ENCODE measurements at regions not wholly inside any gene's neighbourhood (a gene's known extent, or its start where the extent isn't known, plus 50 kb on each side); places are given as distances from the start of the nearest gene placed in this dataset.
A peak's percentile ranks its signal among the peaks of the same experiment; 100 is the strongest.

DNA sequence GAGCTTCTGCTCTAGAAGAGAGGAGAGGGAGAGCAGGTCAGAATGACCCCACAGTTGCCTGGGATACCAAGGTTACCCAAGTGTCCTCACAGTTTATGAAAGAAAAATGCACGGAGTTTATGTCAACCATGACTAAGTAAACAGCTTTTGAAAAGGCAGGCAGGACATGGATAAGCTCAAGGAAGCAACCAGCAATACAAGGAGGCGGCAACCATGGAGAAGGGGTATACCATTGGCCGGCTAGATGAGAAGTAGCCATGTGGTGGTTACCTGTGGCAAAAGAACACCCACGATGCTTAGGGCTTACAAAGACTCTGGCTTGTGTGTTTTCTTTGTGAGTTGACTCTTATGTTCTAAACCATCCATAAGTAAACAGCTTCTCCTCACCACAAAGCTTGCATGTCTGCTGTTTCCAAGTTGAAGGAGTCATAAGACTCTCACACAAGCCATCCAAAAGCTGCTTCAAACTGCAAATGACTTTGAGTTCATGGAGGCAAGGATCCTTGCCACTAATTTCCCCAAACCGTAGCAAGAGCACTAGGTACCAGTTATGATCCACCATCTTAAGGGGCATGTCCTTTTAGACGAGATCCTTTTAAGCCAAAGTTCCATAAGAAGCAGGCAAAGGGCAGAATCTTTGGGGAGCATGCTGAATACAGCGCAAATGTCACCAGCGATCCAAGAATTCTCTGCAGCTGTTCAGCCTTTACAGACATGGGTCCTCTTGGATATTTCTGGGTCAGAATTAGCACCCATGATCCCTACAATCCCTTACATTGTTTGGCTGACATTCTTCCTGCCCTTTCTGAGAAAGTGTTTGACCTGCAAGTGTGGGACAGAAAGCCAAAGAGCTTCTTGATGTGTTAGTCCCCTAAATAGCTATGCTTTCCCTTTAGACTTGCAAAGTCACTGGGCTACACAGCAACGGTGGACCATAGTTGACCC, 74.8 kb upstream of the IPO5 start:
- Histone ChIP-seq H2AFZ (replicated peaks; ENCODE audit: low read length, poor library complexity) (peak overlapping the region; percentile 78), H3K9ac (ENCODE audit: low read depth, low read length) (no peak overlapping the region)

More for the DNA sequence above, 74.8 kb upstream of the IPO5 start:
- Histone ChIP-seq H3K4me2 (ENCODE audit: low read depth, low read length) (no peak overlapping the region), H2BK20ac (ENCODE audit: low read depth, low read length) (peak overlapping the region; percentile 97), H3K4me1 (ENCODE audit: control insufficient read depth, insufficient read depth, low read length) (peaks cover 18% of the 10 kb centered on the region), H2BK5ac (ENCODE audit: low read depth, low read length, poor library complexity, severe bottlenecking) (peak overlapping the region; percentile 95), H3K79me1 (ENCODE audit: low read depth in 1 of 2, low read length in 2 of 2) (no peaks in the 10 kb centered on the region), H3K23ac (ENCODE audit: low read depth, low read length) (peak overlapping the region; percentile 92), H3K4me3 (ENCODE audit: insufficient read depth, low read depth, low read length) (no peak overlapping the region), H2BK15ac (ENCODE audit: low read depth, low read length) (peak overlapping the region; percentile 94), H3K14ac (replicated peaks; ENCODE audit: low read depth, low read length) (peak overlapping the region; percentile 90), H3K56ac (ENCODE audit: extremely low read depth, insufficient read depth, low read length) (peak overlapping the region; percentile 22; the same call in 1 of the 2 replicates), H3K9me3 (ENCODE audit: control insufficient read depth, insufficient read depth, low read length) (no peaks in the 10 kb centered on the region), H3K4ac (ENCODE audit: low read depth, low read length) (peak overlapping the region; percentile 98), H3K36me3 (ENCODE audit: control insufficient read depth, insufficient read depth, low read length) (no peaks in the 10 kb centered on the region), H3K9me1 (ENCODE audit: insufficient read depth, low read length) (peaks cover 17% of the 10 kb centered on the region), H4K5ac (ENCODE audit: low read depth, low read length) (peak overlapping the region; percentile 98; the same call in 1 of the 2 replicates), H4K8ac (ENCODE audit: low read depth in 2 of 2, low read length in 2 of 2) (peak overlapping the region; percentile 70 to 97), H3K18ac (ENCODE audit: low read depth, low read length) (peak overlapping the region; percentile 97; the same call in 1 of the 2 replicates), H2AK9ac (replicated peaks; ENCODE audit: low read depth, low read length, poor library complexity) (peak overlapping the region; percentile 26), H2BK120ac (ENCODE audit: low read depth, low read length) (peak overlapping the region; percentile 99), H4K20me1 (ENCODE audit: insufficient read depth, low read length) (no peaks in the 10 kb centered on the region), H2AK5ac (ENCODE audit: low read depth, low read length) (peak overlapping the region; percentile 85), H3K27ac (ENCODE audit: insufficient read depth, low read length) (peak overlapping the region; percentile 98), H4K91ac (ENCODE audit: insufficient read depth, low read depth, low read length) (peak overlapping the region; percentile 96), H3K27me3 (ENCODE audit: control insufficient read depth, insufficient read depth, low read length) (no peaks in the 10 kb centered on the region)
- peak; percentile 45 for ATAC-seq (ENCODE audit: low read depth)
- intact Hi-C loops (cut with micrococcal nuclease), result no loop called here
- BruUV-seq (replicated peaks), result no TSS peak
- DNase-seq, result peak; percentile 34
- no peak for TF ChIP-seq SMC3 (IDR thresholded peaks at IDR 0.05; ENCODE audit: low read depth, low read length)
- no peak for TF ChIP-seq RAD21 (IDR thresholded peaks at IDR 0.05; ENCODE audit: low read length)
- TF ChIP-seq NFE2L2 (IDR thresholded peaks at IDR 0.05; ENCODE audit: low read depth, low read length), result no peak
- TF ChIP-seq, protein P1, sequence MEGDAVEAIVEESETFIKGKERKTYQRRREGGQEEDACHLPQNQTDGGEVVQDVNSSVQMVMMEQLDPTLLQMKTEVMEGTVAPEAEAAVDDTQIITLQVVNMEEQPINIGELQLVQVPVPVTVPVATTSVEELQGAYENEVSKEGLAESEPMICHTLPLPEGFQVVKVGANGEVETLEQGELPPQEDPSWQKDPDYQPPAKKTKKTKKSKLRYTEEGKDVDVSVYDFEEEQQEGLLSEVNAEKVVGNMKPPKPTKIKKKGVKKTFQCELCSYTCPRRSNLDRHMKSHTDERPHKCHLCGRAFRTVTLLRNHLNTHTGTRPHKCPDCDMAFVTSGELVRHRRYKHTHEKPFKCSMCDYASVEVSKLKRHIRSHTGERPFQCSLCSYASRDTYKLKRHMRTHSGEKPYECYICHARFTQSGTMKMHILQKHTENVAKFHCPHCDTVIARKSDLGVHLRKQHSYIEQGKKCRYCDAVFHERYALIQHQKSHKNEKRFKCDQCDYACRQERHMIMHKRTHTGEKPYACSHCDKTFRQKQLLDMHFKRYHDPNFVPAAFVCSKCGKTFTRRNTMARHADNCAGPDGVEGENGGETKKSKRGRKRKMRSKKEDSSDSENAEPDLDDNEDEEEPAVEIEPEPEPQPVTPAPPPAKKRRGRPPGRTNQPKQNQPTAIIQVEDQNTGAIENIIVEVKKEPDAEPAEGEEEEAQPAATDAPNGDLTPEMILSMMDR (conservative IDR thresholded peaks at IDR 0.05; ENCODE audit: low read depth, low read length), result no peak
- no peak for TF ChIP-seq MAZ (IDR thresholded peaks at IDR 0.05; ENCODE audit: borderline replicate concordance, low read depth, low read length)
- TF ChIP-seq POLR2A (IDR thresholded peaks at IDR 0.05; ENCODE audit: low read depth, low read length), result no peak
- TF ChIP-seq, protein P2, sequence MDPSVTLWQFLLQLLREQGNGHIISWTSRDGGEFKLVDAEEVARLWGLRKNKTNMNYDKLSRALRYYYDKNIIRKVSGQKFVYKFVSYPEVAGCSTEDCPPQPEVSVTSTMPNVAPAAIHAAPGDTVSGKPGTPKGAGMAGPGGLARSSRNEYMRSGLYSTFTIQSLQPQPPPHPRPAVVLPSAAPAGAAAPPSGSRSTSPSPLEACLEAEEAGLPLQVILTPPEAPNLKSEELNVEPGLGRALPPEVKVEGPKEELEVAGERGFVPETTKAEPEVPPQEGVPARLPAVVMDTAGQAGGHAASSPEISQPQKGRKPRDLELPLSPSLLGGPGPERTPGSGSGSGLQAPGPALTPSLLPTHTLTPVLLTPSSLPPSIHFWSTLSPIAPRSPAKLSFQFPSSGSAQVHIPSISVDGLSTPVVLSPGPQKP (IDR thresholded peaks at IDR 0.05; ENCODE audit: borderline replicate concordance, low read depth, low read length), result no peak
- TF ChIP-seq CEBPB (IDR thresholded peaks at IDR 0.05; ENCODE audit: low read depth, low read length), result no peak
- TF ChIP-seq FOS (IDR thresholded peaks at IDR 0.05; ENCODE audit: low read depth, low read length), result no peak
- TF ChIP-seq MXI1 (IDR thresholded peaks at IDR 0.05; ENCODE audit: borderline replicate concordance, low read depth, low read length), result no peak
- 100% methylated on average over 5 of the region's 9 CpGs; no CpG with 5 or more reads in 1 of the 2 experiments for WGBS, 2 experiments (ENCODE audit: extremely low coverage in 2 of 2, insufficient read length in 1 of 2)
- dilution Hi-C loops (cut with HindIII; ENCODE audit: low sequenced_read_pairs, unreplicated experiment), result no loop called here
- CTCF ChIA-PET, result interaction anchor here (0.6 kb wide), 1 partner anchor 100 kb away, joined by 3 read pairs; no protein-coding TSS in a partner anchor
- POLR2A ChIA-PET (ENCODE audit: unreplicated experiment), result no interaction called here
- in situ Hi-C loops (cut with MboI; ENCODE audit: low sequenced_read_pairs), result no loop called here
